HCT116 (cell line): ENCODE measurements at regions not wholly inside any gene's neighbourhood (a gene's known extent, or its start where the extent isn't known, plus 50 kb on each side); places are given as distances from the start of the nearest gene placed in this dataset.

ENCODE experiments used
- EZH2 ChIP-seq: fragments of 200-600 bp; sonication (generic); IDR thresholded peaks from 2 replicates; pipeline ENCODE4 v1.6.1; 2017; ENCODE audit warnings: antibody characterized with exemption, mixed run types
- EZH2phosphoT487 ChIP-seq: fragments of 200-600 bp; IDR thresholded peaks from 2 replicates; pipeline ENCODE4 v1.6.1; 2018; ENCODE audit warnings: antibody characterized with exemption, borderline replicate concordance
- JUND ChIP-seq: IDR thresholded peaks from 2 replicates; pipeline ENCODE4 v1.6.1; 2012
- TF ChIP-seq, protein P1 (sequence below), 3 experiments: fragments of 200-600 bp in 1 of 3; sonication (generic) in 1 of 3; IDR thresholded peaks in 2 of 3; conservative IDR thresholded peaks in 1 of 3; 2 replicates each; pipeline ENCODE4 v1.5.1; 2012 to 2017; ENCODE audit warnings: low read depth in 2 of 3, low read length in 2 of 3, antibody characterized with exemption in 1 of 3, borderline replicate concordance in 1 of 3, control low read depth in 1 of 3, mild to moderate bottlenecking in 1 of 3, mixed read lengths in 1 of 3, mixed run types in 1 of 3, moderate library complexity in 1 of 3; ENCODE audit not compliant: insufficient read depth in 1 of 3

DNA sequence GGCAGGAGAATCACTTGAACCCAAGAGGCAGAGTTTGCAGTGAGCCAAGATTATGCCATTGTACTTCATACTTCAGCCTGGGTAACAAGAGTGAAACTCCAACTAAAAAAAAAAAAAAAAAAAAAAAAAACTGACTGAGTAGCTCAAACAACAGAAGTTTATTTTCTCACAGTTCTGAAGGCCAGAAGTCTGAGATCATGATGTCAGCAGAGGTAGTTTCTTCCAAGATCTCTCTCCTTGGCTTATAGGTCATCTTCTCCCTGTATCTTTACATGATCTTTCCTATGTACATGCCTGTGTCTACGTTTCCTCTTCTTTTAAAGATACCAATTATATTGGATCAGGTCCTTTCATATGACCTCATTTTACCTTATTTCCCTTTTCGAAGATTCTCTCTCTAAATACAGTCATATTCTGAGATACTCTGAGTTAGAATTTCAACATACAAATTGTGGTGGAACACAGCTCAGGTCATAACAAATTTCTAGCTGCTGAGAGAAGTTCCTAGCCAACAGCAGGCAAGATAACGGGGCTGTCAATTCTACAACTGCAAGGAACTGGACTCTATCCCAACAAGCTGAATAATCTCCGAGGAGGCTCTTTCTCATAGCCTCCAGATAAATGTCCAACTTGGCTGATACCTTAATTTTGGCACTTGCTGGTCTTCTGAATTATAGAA lies 187.7 kb upstream of the ADAMTS5 start:
- TF ChIP-seq EZH2phosphoT487 (no peak), JUND (no peak), EZH2 (no peak)
- TF ChIP-seq, protein P1, sequence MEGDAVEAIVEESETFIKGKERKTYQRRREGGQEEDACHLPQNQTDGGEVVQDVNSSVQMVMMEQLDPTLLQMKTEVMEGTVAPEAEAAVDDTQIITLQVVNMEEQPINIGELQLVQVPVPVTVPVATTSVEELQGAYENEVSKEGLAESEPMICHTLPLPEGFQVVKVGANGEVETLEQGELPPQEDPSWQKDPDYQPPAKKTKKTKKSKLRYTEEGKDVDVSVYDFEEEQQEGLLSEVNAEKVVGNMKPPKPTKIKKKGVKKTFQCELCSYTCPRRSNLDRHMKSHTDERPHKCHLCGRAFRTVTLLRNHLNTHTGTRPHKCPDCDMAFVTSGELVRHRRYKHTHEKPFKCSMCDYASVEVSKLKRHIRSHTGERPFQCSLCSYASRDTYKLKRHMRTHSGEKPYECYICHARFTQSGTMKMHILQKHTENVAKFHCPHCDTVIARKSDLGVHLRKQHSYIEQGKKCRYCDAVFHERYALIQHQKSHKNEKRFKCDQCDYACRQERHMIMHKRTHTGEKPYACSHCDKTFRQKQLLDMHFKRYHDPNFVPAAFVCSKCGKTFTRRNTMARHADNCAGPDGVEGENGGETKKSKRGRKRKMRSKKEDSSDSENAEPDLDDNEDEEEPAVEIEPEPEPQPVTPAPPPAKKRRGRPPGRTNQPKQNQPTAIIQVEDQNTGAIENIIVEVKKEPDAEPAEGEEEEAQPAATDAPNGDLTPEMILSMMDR (IDR thresholded peaks at IDR 0.05 in 2 of 3, conservative IDR thresholded peaks at IDR 0.05 in 1 of 3; ENCODE audit: borderline replicate concordance in 1 of 3, insufficient read depth in 1 of 3, low read depth in 2 of 3, low read length in 2 of 3), result no peak
